ENCODE measurements at regions not wholly inside any gene's neighbourhood (a gene's known extent, or its start where the extent isn't known, plus 50 kb on each side); places are given as distances from the start of the nearest gene placed in this dataset.

DNA sequence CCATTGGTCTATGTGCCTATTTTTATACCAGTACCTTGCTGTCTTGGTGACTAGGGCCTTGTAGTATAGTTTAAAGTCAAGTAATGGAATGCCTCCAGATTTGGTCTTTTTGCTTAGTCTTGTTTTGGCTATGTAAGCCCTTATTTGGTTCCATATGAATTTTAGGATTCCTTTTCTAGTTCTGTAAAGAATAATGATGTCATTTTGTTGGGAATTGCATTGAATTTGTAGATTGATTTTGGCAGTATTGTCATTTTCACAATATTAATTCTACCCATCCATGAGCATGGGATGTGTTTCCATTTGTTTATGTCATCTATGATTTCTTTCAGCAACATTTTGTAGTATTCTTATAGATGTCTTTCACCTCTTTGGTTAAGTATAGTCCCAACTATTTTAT is 96.4 kb upstream of the PAK5 start:
- TF ChIP-seq EZH2phosphoT487 (IDR thresholded peaks at IDR 0.05; ENCODE audit: borderline replicate concordance, low read length) (no peak), CTCF (IDR thresholded peaks at IDR 0.05; ENCODE audit: low read depth, low read length, poor library complexity, severe bottlenecking) (no peak)

Data from DOHH2 (cell line).